Thyroid gland (tissue), 4 donors: ENCODE measurements at regions not wholly inside any gene's neighbourhood (a gene's known extent, or its start where the extent isn't known, plus 50 kb on each side); places are given as distances from the start of the nearest gene placed in this dataset.

Source experiments
- DNase-seq, 2 donors: peaks; one replicate each; pipeline ENCODE4 v3.0.0-alpha.2; 2019
- H3K27ac ChIP-seq, 3 donors: fragments of 200-600 bp; sonication (generic); 1 replicate in 2 of 3; 2 replicates in 1 of 3; pipeline ENCODE4 v1.5.1; 2016 to 2019; ENCODE audit warnings: mild to moderate bottlenecking in 1 of 3, moderate library complexity in 1 of 3
- H3K27me3 ChIP-seq: fragments of 200-600 bp; sonication (generic); one replicate; pipeline ENCODE4 v1.5.1; 2019
- H3K36me3 ChIP-seq, 2 donors: fragments of 200-600 bp; sonication (generic); one replicate each; pipeline ENCODE4 v1.5.1; 2016 to 2019
- H3K4me1 ChIP-seq, 2 donors: fragments of 200-600 bp; sonication (generic); one replicate each; pipeline ENCODE4 v1.5.1; 2017 to 2019
- H3K4me3 ChIP-seq, 3 donors: fragments of 200-600 bp; sonication (generic); replicated peaks in 1 of 3; 1 replicate in 2 of 3; 2 replicates in 1 of 3; pipeline ENCODE4 v1.5.1; 2016; ENCODE audit warnings: mild to moderate bottlenecking in 1 of 3
- H3K9me3 ChIP-seq: fragments of 200-600 bp; sonication (generic); one replicate; pipeline ENCODE4 v1.5.1; 2017
- CTCF ChIP-seq, 6 experiments: fragments of 200-600 bp in 3 of 6; fragments of 450-650 bp in 3 of 6; sonication (generic) in 3 of 6; IDR thresholded peaks; one replicate each; pipeline ENCODE4 v1.5.1; 2016 to 2019; ENCODE audit warnings: antibody characterized with exemption in 6 of 6, mild to moderate bottlenecking in 2 of 6, inconsistent platforms in 1 of 6, moderate library complexity in 1 of 6
- POLR2A ChIP-seq, 2 donors: fragments of 450-650 bp; IDR thresholded peaks; one replicate each; pipeline ENCODE4 v1.6.1; 2017; ENCODE audit warnings: antibody characterized with exemption in 2 of 2, mild to moderate bottlenecking in 2 of 2, moderate library complexity in 1 of 2
- WGBS, 2 donors: methylation state at CpG; one replicate each; pipeline ENCODE4 v1.1.5; 2017; 5-methylcytosine and 5-hydroxymethylcytosine counted together
- intact Hi-C: fragments of 100-400 bp; cut with DNase I; formaldehyde crosslinking; loops from one replicate; pipeline ENCODE4 v1.15.1; 2023

DNA sequence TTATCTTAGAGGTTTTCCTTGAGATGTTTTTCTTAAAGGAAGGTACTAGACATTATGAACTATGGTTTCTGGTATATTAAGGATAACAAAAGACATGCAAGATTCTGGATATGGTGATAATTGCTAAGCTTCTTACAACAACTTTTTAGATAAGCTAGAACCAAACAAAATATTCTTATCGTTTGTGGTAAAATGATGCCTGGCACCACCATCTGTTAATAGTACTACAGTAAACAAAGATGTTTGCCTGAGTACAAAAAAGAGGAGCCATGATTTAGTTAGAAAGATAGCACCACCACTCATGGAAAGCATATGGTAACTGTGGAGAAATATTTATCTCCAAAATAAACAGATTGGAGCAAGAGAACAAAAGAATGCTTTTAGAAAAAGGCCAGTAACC, 747.3 kb downstream of the COL12A1 start:
- H3K4me3 ChIP-seq: no peak overlapping the region
- 70 to 88% methylated on average over 1 of the region's 1 CpG for WGBS, 2 donors

GRCh38 chr6:74455786-74456185, 750.1 kb downstream of the COL12A1 start:
- Histone ChIP-seq H3K27ac (no peak overlapping the region), H3K9me3 (no peaks in the 10 kb centered on the region), H3K36me3 (no peaks in the 10 kb centered on the region), H3K4me3 (no peak overlapping the region), H3K27me3 (no peaks in the 10 kb centered on the region), H3K4me1 (no peaks in the 10 kb centered on the region)
- TF ChIP-seq POLR2A (IDR thresholded peaks at IDR 0.05) (no peak), CTCF (IDR thresholded peaks at IDR 0.05) (no peak)
- intact Hi-C loops: no loop called here
- 97 to 100% methylated on average over 1 of the region's 1 CpG for WGBS, 2 donors
- no peak for DNase-seq

More for the DNA sequence above, 747.3 kb downstream of the COL12A1 start:
- TF ChIP-seq POLR2A (IDR thresholded peaks at IDR 0.05): no peak
- no peak for TF ChIP-seq CTCF (IDR thresholded peaks at IDR 0.05)
- no peaks in the 10 kb centered on the region for H3K4me1 ChIP-seq
- DNase-seq: no peak
- no peak overlapping the region for H3K27ac ChIP-seq
- intact Hi-C loops: no loop called here
- no peaks in the 10 kb centered on the region for H3K27me3 ChIP-seq
- H3K9me3 ChIP-seq: no peaks in the 10 kb centered on the region
- H3K36me3 ChIP-seq: no peaks in the 10 kb centered on the region

- Histone ChIP-seq H3K36me3 (no peaks in the 10 kb centered on the region), H3K27me3 (no peaks in the 10 kb centered on the region), H3K4me3 (no peak overlapping the region), H3K9me3 (no peaks in the 10 kb centered on the region), H3K4me1 (no peaks in the 10 kb centered on the region), H3K27ac (no peak overlapping the region)
- intact Hi-C loops: no loop called here
- no peak for TF ChIP-seq CTCF (IDR thresholded peaks at IDR 0.05)
- TF ChIP-seq POLR2A (IDR thresholded peaks at IDR 0.05): no peak
- DNase-seq: no peak
- 74 to 75% methylated on average over 5 of the region's 5 CpGs for WGBS, 2 donors
These were observed 753.9 kb downstream of the COL12A1 start for GRCh38 chr6:74451953-74452352.

DNA sequence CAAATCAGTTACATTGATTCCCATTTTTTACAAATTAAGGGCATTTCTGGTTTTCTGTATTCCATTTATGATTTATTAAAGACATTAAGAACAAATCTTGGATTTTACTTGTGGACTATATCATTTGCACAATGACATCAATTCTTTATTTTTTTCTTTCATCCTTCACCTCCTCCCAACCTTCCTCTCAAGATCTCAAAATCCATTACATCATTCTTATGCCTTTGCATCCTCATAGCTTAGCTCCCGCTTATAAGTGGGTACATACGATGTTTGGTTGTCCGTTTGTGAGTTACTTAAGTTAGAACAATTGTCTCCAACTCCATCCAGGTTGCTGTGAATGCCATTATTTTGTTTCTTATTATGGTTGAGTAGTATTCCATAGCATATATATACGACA, 752.8 kb downstream of the CD109 start:
- intact Hi-C loops: no loop called here
- WGBS, 2 donors: 91 to 92% methylated on average over 4 of the region's 4 CpGs
- no peak overlapping the region for H3K4me3 ChIP-seq
- no peak overlapping the region for H3K27ac ChIP-seq
- H3K27me3 ChIP-seq: no peaks in the 10 kb centered on the region
- DNase-seq: no peak
- no peaks in the 10 kb centered on the region for H3K9me3 ChIP-seq
- no peak for TF ChIP-seq CTCF (IDR thresholded peaks at IDR 0.05)
- no peak for TF ChIP-seq POLR2A (IDR thresholded peaks at IDR 0.05)
- H3K4me1 ChIP-seq: no peaks in the 10 kb centered on the region
- H3K36me3 ChIP-seq: no peaks in the 10 kb centered on the region

GRCh38 chr6:74447013-74447412, 751.0 kb downstream of the CD109 start:
- WGBS, 2 donors: 76 to 84% methylated on average over 5 of the region's 5 CpGs

More at GRCh38 chr6:74447013-74447412, 751.0 kb downstream of the CD109 start:
- Histone ChIP-seq H3K36me3 (no peaks in the 10 kb centered on the region), H3K4me1 (no peaks in the 10 kb centered on the region), H3K4me3 (no peak overlapping the region), H3K27ac (no peak overlapping the region), H3K27me3 (no peaks in the 10 kb centered on the region), H3K9me3 (no peaks in the 10 kb centered on the region)
- intact Hi-C loops: no loop called here
- TF ChIP-seq CTCF (IDR thresholded peaks at IDR 0.05) (no peak), POLR2A (IDR thresholded peaks at IDR 0.05) (no peak)
- no peak for DNase-seq
